ENCODE measurements at regions not wholly inside any gene's neighbourhood (a gene's known extent, or its start where the extent isn't known, plus 50 kb on each side); places are given as distances from the start of the nearest gene placed in this dataset.
"Not testable (repeated sequence)": the region's sequence is repeated elsewhere in the genome, so short reads cannot be mapped to it uniquely, and the experiment has no call there.

- Histone ChIP-seq H3K4me1 (ENCODE audit: insufficient read depth) (no peaks in the 10 kb centered on the region), H3K36me3 (ENCODE audit: insufficient read depth) (no peaks in the 10 kb centered on the region), H3K4me3 (ENCODE audit: low read depth, low read length) (no peak overlapping the region), H3K27ac (ENCODE audit: low read depth) (no peak overlapping the region)
- WGBS, result 90% methylated on average over 3 of the region's 3 CpGs
- DNase-seq (ENCODE audit: extremely low spot score), result no peak
Measured at GRCh38 chr22:26957176-26957575, 299.8 kb downstream of the MIAT start.

GRCh38 chr22:26957897-26958296, 300.5 kb downstream of the MIAT start:
- Histone ChIP-seq H3K27ac (ENCODE audit: low read depth) (no peak overlapping the region), H3K4me1 (ENCODE audit: insufficient read depth) (no peaks in the 10 kb centered on the region), H3K4me3 (ENCODE audit: low read depth, low read length) (no peak overlapping the region), H3K36me3 (ENCODE audit: insufficient read depth) (no peaks in the 10 kb centered on the region)
- no peak for DNase-seq (ENCODE audit: extremely low spot score)
- WGBS, result 79% methylated on average over 6 of the region's 6 CpGs

- Histone ChIP-seq H3K4me1 (ENCODE audit: insufficient read depth) (no peaks in the 10 kb centered on the region), H3K27ac (ENCODE audit: low read depth) (no peak overlapping the region), H3K36me3 (ENCODE audit: insufficient read depth) (no peaks in the 10 kb centered on the region), H3K4me3 (ENCODE audit: low read depth, low read length) (no peak overlapping the region)
- WGBS, result 91% methylated on average over 1 of the region's 1 CpG
- DNase-seq (ENCODE audit: extremely low spot score), result no peak
Measured at GRCh38 chr22:26958378-26958777, 301.0 kb downstream of the MIAT start.

- H3K27ac ChIP-seq (ENCODE audit: low read depth), result no peak overlapping the region
- H3K36me3 ChIP-seq (ENCODE audit: insufficient read depth), result no peaks in the 10 kb centered on the region
- WGBS, result 86% methylated on average over 1 of the region's 1 CpG
- H3K4me1 ChIP-seq (ENCODE audit: insufficient read depth), result no peaks in the 10 kb centered on the region
- DNase-seq (ENCODE audit: extremely low spot score), result no peak
- H3K4me3 ChIP-seq (ENCODE audit: low read depth, low read length), result no peak overlapping the region
Measured at GRCh38 chr22:26964642-26965041, 307.3 kb downstream of the MIAT start.

- 94% methylated on average over 2 of the region's 2 CpGs for WGBS
- DNase-seq (ENCODE audit: extremely low spot score), result no peak
- no peaks in the 10 kb centered on the region for H3K36me3 ChIP-seq (ENCODE audit: insufficient read depth)
- H3K27ac ChIP-seq (ENCODE audit: low read depth), result no peak overlapping the region
- no peak overlapping the region for H3K4me3 ChIP-seq (ENCODE audit: low read depth, low read length)
- no peaks in the 10 kb centered on the region for H3K4me1 ChIP-seq (ENCODE audit: insufficient read depth)
Measured at GRCh38 chr22:26967282-26967681, 309.9 kb downstream of the MIAT start.

GRCh38 chr22:26968859-26969523, 311.6 kb downstream of the MIAT start:
- H3K36me3 ChIP-seq (ENCODE audit: insufficient read depth), result no peaks in the 10 kb centered on the region
- no peak for DNase-seq (ENCODE audit: extremely low spot score)
- H3K4me1 ChIP-seq (ENCODE audit: insufficient read depth), result no peaks in the 10 kb centered on the region
- 81% methylated on average over 6 of the region's 6 CpGs for WGBS
- no peak overlapping the region for H3K4me3 ChIP-seq (ENCODE audit: low read depth, low read length)
- H3K27ac ChIP-seq (ENCODE audit: low read depth), result no peak overlapping the region

- WGBS, result 20% methylated on average over 5 of the region's 5 CpGs
- Histone ChIP-seq H3K27ac (ENCODE audit: low read depth) (no peak overlapping the region), H3K4me3 (ENCODE audit: low read depth, low read length) (no peak overlapping the region), H3K4me1 (ENCODE audit: insufficient read depth) (no peaks in the 10 kb centered on the region), H3K36me3 (ENCODE audit: insufficient read depth) (no peaks in the 10 kb centered on the region)
- DNase-seq (ENCODE audit: extremely low spot score), result no peak
Measured at GRCh38 chr22:26970809-26971394, 313.5 kb downstream of the MIAT start.

- no peak for DNase-seq (ENCODE audit: extremely low spot score)
- Histone ChIP-seq H3K4me3 (ENCODE audit: low read depth, low read length) (no peak overlapping the region), H3K36me3 (ENCODE audit: insufficient read depth) (no peaks in the 10 kb centered on the region), H3K4me1 (ENCODE audit: insufficient read depth) (no peaks in the 10 kb centered on the region), H3K27ac (ENCODE audit: low read depth) (no peak overlapping the region)
- 70% methylated on average over 6 of the region's 6 CpGs for WGBS
Measured at GRCh38 chr22:26972286-26972685, 314.9 kb downstream of the MIAT start.

- not testable (repeated sequence) for H3K4me1 ChIP-seq (ENCODE audit: insufficient read depth); H3K27ac ChIP-seq (ENCODE audit: low read depth); DNase-seq (ENCODE audit: extremely low spot score); H3K36me3 ChIP-seq (ENCODE audit: insufficient read depth); H3K4me3 ChIP-seq (ENCODE audit: low read depth, low read length)
- WGBS, result 84% methylated on average over 5 of the region's 5 CpGs
Measured at GRCh38 chr22:26972915-26973314, 315.5 kb downstream of the MIAT start.

- no peak overlapping the region for H3K27ac ChIP-seq (ENCODE audit: low read depth)
- no peaks in the 10 kb centered on the region for H3K4me1 ChIP-seq (ENCODE audit: insufficient read depth)
- DNase-seq (ENCODE audit: extremely low spot score), result no peak
- 89% methylated on average over 3 of the region's 3 CpGs for WGBS
- H3K4me3 ChIP-seq (ENCODE audit: low read depth, low read length), result no peak overlapping the region
- H3K36me3 ChIP-seq (ENCODE audit: insufficient read depth), result no peaks in the 10 kb centered on the region
Measured at GRCh38 chr22:26974034-26974433, 316.6 kb downstream of the MIAT start.

GRCh38 chr22:26974914-26975803, 317.8 kb downstream of the MIAT start:
- 61% methylated on average over 4 of the region's 4 CpGs for WGBS
- no peak overlapping the region for H3K4me3 ChIP-seq (ENCODE audit: low read depth, low read length)
- no peak overlapping the region for H3K27ac ChIP-seq (ENCODE audit: low read depth)
- no peaks in the 10 kb centered on the region for H3K4me1 ChIP-seq (ENCODE audit: insufficient read depth)
- H3K36me3 ChIP-seq (ENCODE audit: insufficient read depth), result no peaks in the 10 kb centered on the region
- DNase-seq (ENCODE audit: extremely low spot score), result no peak

GRCh38 chr22:26975865-26976264, 318.5 kb downstream of the MIAT start:
- WGBS, result 80% methylated on average over 3 of the region's 3 CpGs
- Histone ChIP-seq H3K4me1 (ENCODE audit: insufficient read depth) (no peaks in the 10 kb centered on the region), H3K4me3 (ENCODE audit: low read depth, low read length) (no peak overlapping the region), H3K36me3 (ENCODE audit: insufficient read depth) (no peaks in the 10 kb centered on the region), H3K27ac (ENCODE audit: low read depth) (no peak overlapping the region)
- no peak for DNase-seq (ENCODE audit: extremely low spot score)

GRCh38 chr22:26977741-26978376, 320.5 kb downstream of the MIAT start:
- 68% methylated on average over 5 of the region's 5 CpGs for WGBS
- Histone ChIP-seq H3K4me1 (ENCODE audit: insufficient read depth) (no peaks in the 10 kb centered on the region), H3K27ac (ENCODE audit: low read depth) (no peak overlapping the region), H3K4me3 (ENCODE audit: low read depth, low read length) (no peak overlapping the region), H3K36me3 (ENCODE audit: insufficient read depth) (no peaks in the 10 kb centered on the region)
- DNase-seq (ENCODE audit: extremely low spot score), result no peak
